GM19025 (cell line): ENCODE measurements at regions not wholly inside any gene's neighbourhood (a gene's known extent, or its start where the extent isn't known, plus 50 kb on each side); places are given as distances from the start of the nearest gene placed in this dataset.
"Not testable (repeated sequence)": the region's sequence is repeated elsewhere in the genome, so short reads cannot be mapped to it uniquely, and the experiment has no call there.

Source experiments
- ATAC-seq: cut with Tn5 transposase; IDR thresholded peaks from one replicate; pipeline ENCODE4 v1.9.1; 2021; ENCODE audit warnings: mild to moderate bottlenecking, low read depth, moderate library complexity; ENCODE audit not compliant: unreplicated experiment

DNA sequence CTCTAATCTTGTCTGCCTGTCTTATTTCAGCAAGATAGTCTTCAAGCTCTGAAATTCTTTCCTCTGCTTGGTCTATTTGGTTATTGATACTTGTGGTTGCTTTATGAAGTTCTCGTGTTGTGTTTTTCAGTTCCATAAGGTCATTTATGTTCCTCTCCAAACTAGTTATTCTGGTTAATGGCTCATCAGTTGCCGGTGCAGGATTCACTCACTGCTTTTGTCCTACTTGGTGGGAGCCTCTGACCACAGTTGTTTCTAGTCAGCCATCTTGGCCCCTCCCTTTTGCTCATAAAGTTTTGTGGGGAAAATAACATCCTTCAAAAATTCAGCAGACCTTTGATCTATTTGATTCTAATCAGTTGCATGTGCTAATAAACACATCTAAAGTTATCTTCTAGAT, 158.6 kb upstream of the PARD3B start:
- no peak for ATAC-seq

DNA sequence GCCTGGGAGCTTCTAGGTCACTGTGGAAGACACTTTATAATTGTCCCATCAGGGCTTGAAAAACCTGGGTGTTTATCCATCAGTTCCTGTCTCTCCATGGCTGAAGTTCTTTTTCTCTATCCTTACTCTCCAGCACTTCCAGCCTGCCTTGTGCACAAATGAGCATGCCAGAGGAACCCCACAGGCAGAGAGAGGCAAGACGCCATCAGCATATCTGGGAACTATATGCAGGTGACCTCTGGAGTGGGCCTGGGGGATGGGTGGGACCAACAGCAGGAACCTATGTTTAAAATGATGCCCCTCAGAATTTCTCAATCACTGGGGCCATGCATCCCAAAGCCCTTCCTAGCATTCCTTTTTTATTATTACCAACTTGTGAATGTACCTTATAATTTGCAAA, 156.2 kb upstream of the PARD3B start:
- ATAC-seq, result no peak

- no peak for ATAC-seq
These were observed 155.4 kb upstream of the PARD3B start for GRCh38 chr2:204389856-204390255.

- ATAC-seq, result no peak
These were observed 149.7 kb upstream of the PARD3B start for GRCh38 chr2:204395539-204395938.

GRCh38 chr2:204401114-204401513, 144.2 kb upstream of the PARD3B start:
- ATAC-seq, result no peak

DNA sequence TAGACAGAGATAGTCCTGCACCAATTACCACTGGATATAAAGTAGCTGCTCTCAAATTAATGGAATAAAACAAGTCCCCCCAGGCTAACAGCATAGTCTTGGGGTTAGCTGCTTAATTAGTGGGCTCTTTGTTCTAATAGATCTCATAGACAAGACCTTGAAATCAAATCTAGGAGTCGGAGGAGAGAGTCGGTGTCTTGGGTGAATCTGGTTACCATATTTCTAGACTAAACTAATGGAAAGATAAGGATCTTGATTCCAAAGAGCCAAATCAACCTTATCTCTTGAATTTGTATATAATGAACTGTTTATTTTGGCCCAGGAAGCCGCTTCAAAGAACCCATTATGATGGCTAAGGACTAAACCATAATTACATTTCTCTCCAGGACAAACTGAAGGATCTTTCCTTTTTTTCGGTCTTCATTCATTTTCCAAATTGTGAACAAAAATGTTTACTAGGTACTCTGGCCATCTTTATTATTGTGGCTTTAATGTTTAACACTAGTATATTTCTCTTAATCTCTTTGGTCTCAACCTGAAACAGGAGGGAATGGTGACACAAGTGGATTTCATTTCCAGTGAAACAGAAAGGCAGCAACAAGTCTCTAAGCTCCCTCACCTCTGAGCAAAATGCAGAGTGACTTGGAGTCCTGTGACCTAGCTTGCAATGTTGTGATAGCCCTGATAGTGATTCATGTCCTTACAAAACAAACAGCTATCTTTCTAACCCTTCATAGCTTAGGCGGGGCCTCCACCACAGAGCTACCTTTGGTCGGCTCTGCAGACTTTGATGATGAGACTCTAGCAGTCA, 137.9 kb upstream of the PARD3B start:
- ATAC-seq, result no peak

DNA sequence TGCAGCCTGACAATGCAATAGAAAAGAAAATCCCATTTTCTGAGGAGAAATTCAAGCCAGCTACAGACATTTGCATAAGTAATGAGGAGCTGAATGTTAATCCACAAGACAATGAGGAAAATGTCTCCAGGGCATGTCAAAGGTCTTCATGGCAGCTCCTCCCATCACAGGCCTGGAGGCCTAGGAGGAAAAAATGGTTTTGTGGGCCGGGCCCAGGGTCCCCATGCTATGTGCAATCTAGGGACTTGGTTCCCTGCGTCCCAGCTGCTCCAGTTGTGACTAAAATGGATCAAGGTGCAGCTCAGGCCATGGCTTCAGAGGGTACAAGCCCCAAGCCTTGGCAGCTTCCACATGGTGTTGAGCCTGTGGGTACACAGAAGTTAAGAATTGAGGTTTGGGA, 132.5 kb upstream of the PARD3B start:
- ATAC-seq, result not testable (repeated sequence)

DNA sequence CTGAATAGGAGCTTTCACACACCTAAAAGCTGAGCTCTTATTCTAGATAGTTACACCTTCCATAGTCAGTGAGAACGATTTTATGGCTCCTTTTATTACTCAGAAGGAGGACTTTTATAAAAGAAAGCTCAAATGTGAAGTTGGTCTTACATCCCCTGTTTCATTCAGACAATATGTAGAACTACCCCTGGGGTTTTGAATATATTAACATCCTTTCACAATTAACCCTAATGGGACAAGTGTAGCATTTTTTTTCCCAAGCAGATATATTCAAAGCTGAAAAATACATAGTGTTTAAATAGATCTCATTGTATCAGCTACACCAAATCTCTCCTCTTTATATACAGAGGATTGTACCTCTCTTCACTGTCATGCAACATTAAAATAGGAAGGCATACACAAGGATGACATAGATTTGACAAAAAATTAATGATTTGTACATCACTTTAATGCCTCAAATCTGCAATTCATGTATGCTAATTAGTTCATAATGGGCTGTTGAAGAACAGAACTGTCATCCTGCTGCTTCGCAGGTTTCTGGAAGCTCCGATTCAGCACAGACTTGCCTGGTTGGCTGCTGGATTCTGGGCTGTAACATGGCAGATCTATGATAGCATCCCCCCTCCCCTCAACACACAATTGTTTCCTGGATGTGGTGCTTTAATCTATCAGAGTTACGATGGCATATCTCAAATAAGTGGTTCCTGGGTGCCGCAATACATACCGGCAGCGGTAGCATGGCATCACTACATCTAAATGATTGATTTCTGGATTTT, 129.7 kb upstream of the PARD3B start:
- ATAC-seq, result no peak

GRCh38 chr2:204416236-204416635, 129.0 kb upstream of the PARD3B start:
- no peak for ATAC-seq

- ATAC-seq, result no peak
These were observed 119.5 kb upstream of the PARD3B start for GRCh38 chr2:204425821-204426220.

GRCh38 chr2:204428675-204429074, 116.6 kb upstream of the PARD3B start:
- no peak for ATAC-seq

- ATAC-seq, result no peak
These were observed 113.7 kb upstream of the PARD3B start for GRCh38 chr2:204431529-204431928.

GRCh38 chr2:204432196-204432595, 113.1 kb upstream of the PARD3B start:
- ATAC-seq, result no peak

- no peak for ATAC-seq
These were observed 110.4 kb upstream of the PARD3B start for GRCh38 chr2:204434660-204435462.

DNA sequence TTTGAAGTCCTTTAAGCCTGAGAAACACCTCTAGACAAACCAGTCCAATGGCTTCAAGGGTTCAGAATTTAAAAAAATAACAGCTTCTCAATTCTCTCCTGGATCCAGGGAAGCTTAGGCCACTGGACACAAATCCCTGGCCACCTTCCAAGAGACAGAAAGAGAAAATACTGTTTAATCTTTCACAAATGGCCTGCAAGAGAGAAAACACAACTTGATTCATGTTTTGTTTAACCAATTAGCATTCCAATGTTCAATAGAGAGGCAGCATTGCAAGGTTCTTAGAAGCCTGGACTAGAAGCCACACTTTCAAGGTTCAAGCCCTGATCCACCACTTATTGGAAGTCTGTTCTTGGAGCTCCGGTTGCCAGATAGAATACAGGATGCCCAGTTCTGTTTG, 109.0 kb upstream of the PARD3B start:
- ATAC-seq, result no peak

DNA sequence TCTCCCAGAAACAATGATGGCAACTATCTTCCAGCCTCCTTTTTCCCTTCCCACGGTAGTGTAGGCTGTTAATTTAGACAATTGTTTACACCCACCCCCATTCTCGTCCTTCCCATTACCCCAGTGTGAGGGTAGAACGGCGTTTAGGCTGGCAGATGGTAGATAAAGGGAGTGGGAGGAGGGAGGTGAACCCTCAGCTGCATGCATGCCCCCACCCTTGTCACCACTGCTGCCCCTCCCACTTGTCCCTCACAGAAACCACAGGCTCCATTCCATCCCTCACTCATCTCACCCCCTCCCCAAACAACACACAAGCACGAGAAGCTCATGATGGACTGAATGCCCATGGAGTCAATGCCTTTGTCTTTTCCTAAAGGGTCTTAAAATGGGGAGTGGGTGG, 107.9 kb upstream of the PARD3B start:
- no peak for ATAC-seq

DNA sequence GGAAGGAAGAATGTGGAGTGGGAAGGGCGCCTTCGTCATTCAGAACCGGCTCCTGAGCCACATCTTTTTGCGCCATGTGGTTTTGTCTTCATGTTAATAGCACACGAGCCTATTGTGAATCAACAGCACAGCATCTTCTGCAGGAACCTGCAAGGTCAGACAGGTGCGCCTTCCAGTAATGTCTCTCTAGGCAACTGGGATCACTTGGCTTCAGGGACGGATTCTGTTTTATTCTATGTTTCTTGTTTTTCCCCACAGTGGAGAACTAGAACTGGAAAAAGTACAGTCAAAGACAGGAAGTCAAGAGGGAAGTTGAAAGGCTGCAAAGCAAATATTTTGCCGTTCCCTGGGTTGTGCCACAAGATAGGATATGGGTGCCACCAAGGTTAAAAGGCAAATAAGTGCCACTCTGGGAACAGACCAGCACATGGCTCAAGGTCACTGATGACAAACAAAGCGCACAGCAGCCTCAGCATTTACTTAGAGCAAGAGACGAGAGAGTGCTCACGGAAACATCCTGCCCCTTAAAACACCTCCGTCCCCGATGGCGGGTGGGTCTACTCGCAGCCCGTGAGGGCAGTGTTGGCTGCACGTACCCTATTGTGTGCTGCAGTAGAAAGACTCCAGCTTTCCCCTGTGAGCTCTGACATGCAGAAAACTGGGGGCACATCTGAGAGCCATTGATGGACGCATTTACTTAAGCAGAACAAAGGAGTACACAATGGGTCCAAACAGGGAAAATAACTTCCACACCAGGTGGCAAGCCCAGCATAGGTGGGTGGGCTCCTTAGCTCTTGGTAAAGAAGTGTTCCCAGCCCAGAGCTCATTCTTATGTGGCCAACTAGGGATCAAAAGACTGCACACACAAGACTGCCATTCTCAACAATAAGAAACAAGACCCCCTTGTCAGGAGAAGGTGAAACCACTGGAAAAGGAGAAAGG, 107.2 kb upstream of the PARD3B start:
- ATAC-seq, result no peak

- no peak for ATAC-seq
These were observed 104.0 kb upstream of the PARD3B start for GRCh38 chr2:204441316-204441715.

- ATAC-seq, result no peak
These were observed 100.1 kb upstream of the PARD3B start for GRCh38 chr2:204445149-204445548.

DNA sequence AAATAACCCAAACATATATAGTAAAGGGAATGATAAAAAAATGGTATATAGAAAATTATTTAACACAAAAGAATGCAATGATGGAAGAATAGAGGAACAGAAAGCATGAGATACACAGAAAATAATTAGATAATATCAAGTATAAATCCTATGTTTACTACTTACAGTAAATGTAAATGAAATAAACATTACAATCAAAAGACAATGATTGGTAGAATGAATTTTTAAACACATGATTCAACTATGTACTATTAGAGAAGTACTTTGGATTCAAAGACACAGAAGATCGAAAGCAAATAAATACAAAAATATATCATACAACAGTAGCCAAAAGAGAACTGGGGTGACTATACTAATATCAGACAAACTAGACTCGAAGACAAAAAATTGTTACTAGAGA, 97.6 kb upstream of the PARD3B start:
- ATAC-seq, result no peak
